BLaER1 treated with 17β-estradiol and CSF1 and Interleukin-3, amounts not matched to agents 10 nM and 100 nM (cell line): ENCODE measurements at regions not wholly inside any gene's neighbourhood (a gene's known extent, or its start where the extent isn't known, plus 50 kb on each side); places are given as distances from the start of the nearest gene placed in this dataset.

Experiments
- H3K27ac ChIP-seq, 11 experiments: shearing (Covaris generic); formaldehyde crosslinking; 2 replicates each; pipeline ENCODE4 v1.8.1; 2022
- H3K27me3 ChIP-seq, 11 experiments: shearing (Covaris generic); formaldehyde crosslinking; 2 replicates each; pipeline ENCODE4 v1.8.1; 2022
- H3K36me3 ChIP-seq, 11 experiments: shearing (Covaris generic); formaldehyde crosslinking; 2 replicates each; pipeline ENCODE4 v1.8.1; 2022
- H3K4me1 ChIP-seq, 10 experiments: shearing (Covaris generic); formaldehyde crosslinking; 2 replicates each; pipeline ENCODE4 v1.8.1; 2022
- H3K4me2 ChIP-seq, 11 experiments: shearing (Covaris generic); formaldehyde crosslinking; 2 replicates each; pipeline ENCODE4 v1.8.1; 2022
- H3K4me3 ChIP-seq, 10 experiments: shearing (Covaris generic); formaldehyde crosslinking; 2 replicates each; pipeline ENCODE4 v1.8.1; 2022
- H3K9ac ChIP-seq, 11 experiments: shearing (Covaris generic); formaldehyde crosslinking; 2 replicates each; pipeline ENCODE4 v1.8.1; 2022
- H3K9me3 ChIP-seq, 11 experiments: shearing (Covaris generic); formaldehyde crosslinking; replicated peaks in 1 of 11; 2 replicates each; pipeline ENCODE4 v1.8.1; 2022
- H4K20me1 ChIP-seq, 11 experiments: shearing (Covaris generic); formaldehyde crosslinking; 2 replicates each; pipeline ENCODE4 v1.8.1; 2022
- Cebpa-rat ChIP-seq, 11 experiments: shearing (Covaris generic); IDR thresholded peaks; 2 replicates each; pipeline ENCODE4 v1.8.1; 2022

DNA sequence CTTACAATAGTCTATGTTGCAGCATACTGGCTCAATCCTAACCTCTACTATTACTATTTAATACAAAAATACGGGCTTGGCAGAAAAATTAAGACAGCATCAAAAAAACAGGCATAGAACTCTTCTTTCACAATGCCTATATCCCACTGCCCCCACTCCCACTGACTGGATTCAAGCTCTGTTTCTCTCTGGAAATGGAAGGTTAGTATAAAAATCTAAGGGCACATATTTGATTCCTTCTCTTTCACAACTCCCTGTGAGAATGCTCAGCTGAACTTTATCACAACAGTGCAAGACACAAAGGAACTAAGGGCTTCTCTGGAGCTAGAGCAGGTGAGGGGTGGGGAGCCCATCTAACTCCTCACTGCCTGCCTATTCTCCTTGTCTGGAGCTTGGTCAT, 258.4 kb upstream of the FAM83B start:
- no peaks in the 10 kb centered on the region for H4K20me1 ChIP-seq

DNA sequence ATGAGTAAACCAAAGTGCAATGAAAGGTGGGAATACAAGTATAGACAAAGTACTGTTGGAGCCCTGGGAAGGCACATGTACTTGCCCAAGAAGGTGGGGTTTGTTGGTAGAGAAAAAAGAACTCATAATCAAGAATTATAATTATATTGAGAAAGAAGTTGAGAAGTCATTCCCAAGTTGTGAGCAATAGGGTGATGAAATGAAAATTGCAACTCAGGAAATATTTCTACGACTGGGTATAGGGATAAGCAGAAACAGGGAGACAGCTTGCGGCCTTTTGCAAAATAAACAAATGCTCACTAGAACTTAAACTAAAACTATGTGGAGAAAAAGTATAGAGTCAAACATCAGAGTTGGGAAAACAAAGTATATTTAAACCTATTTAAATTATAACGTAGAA, 250.7 kb upstream of the FAM83B start:
- H4K20me1 ChIP-seq = no peaks in the 10 kb centered on the region
- no peak overlapping the region for H3K27ac ChIP-seq
- no peak overlapping the region for H3K4me2 ChIP-seq
- no peak overlapping the region for H3K9ac ChIP-seq
- H3K4me1 ChIP-seq = no peaks in the 10 kb centered on the region
- no peaks in the 10 kb centered on the region for H3K9me3 ChIP-seq
- H3K27me3 ChIP-seq = no peaks in the 10 kb centered on the region
- no peaks in the 10 kb centered on the region for H3K36me3 ChIP-seq
- no peak for TF ChIP-seq Cebpa-rat (IDR thresholded peaks at IDR 0.05)
- no peak overlapping the region for H3K4me3 ChIP-seq

More for the DNA sequence above, 258.4 kb upstream of the FAM83B start:
- no peaks in the 10 kb centered on the region for H3K4me1 ChIP-seq
- no peak for TF ChIP-seq Cebpa-rat (IDR thresholded peaks at IDR 0.05)
- no peak overlapping the region for H3K4me2 ChIP-seq
- H3K27ac ChIP-seq = no peak overlapping the region
- no peak overlapping the region for H3K4me3 ChIP-seq
- 0 out of 22 replicates have a peak, but pooled peaks cover 0 to 4% (median 0%) of the 10 kb centered on the region in 11 experiments for H3K9me3 ChIP-seq
- H3K36me3 ChIP-seq = no peaks in the 10 kb centered on the region
- no peaks in the 10 kb centered on the region for H3K27me3 ChIP-seq
- no peak overlapping the region for H3K9ac ChIP-seq

DNA sequence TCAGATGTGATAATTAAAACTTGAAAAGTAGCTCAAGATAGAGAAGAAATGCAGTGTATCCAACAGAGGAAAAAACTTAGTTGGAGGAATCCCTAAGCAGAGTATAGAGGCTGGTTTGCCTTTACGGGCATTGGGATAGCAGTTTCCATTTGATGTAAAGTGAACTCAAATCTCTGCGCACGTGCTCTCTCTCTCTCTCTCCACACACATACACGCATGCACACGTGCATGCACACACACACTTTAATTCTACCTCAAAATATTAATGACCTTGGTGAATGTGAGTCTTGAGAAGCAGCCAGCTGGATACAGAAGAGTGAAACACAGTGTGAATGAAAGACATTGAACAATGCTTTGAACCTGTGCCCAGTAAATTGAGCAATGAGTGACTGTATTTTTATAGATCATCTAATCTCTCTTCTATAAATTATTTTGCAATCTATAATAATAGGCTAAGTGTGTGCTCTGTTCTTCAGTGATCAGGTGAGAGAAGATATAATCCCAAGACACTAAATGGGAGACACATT, 247.7 kb upstream of the FAM83B start:
- Histone ChIP-seq H3K4me1 (no peaks in the 10 kb centered on the region), H3K27me3 (no peaks in the 10 kb centered on the region), H3K36me3 (no peaks in the 10 kb centered on the region), H4K20me1 (no peaks in the 10 kb centered on the region), H3K4me3 (no peak overlapping the region), H3K9ac (no peak overlapping the region), H3K9me3 (no peaks in the 10 kb centered on the region), H3K4me2 (no peak overlapping the region), H3K27ac (no peak overlapping the region)
- no peak for TF ChIP-seq Cebpa-rat (IDR thresholded peaks at IDR 0.05)

DNA sequence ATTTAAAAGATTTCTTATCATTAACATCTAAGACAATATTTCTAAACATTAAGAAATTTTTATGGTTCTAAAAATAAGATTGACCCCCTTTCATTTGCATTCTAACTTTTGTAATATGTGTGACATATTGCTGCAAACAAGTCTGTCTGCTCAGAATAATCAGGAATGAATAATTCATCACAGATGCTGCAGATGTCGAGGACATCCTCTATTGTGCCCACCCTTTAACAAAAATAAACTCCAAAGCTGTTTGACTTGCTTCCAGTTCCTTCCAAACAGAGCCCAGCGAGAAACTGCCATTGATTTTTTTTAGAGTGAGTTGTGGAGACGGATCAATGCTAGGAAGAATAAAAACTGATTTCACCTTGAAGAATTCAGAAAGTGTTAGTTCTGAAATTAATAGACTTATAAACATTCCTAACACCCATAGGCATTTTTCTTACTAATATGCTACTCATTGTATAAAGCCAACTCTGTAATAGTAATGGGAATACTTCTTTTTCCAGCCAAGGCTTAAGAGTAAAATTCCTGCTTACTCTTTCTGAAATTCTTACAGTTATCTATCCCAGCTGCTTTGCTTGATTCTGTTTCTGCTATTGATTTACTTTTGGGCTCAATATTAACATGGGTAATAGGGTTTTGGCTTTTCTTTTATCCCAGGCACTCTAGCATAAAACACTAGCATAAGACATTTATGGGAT, 244.8 kb upstream of the FAM83B start:
- H3K36me3 ChIP-seq = no peaks in the 10 kb centered on the region
- H3K9ac ChIP-seq = no peak overlapping the region
- no peak overlapping the region for H3K27ac ChIP-seq
- no peak overlapping the region for H3K4me2 ChIP-seq
- H3K4me3 ChIP-seq = no peak overlapping the region
- H3K27me3 ChIP-seq = no peaks in the 10 kb centered on the region
- TF ChIP-seq Cebpa-rat (IDR thresholded peaks at IDR 0.05) = no peak
- no peaks in the 10 kb centered on the region for H3K9me3 ChIP-seq
- H3K4me1 ChIP-seq = no peaks in the 10 kb centered on the region
- H4K20me1 ChIP-seq = no peaks in the 10 kb centered on the region

DNA sequence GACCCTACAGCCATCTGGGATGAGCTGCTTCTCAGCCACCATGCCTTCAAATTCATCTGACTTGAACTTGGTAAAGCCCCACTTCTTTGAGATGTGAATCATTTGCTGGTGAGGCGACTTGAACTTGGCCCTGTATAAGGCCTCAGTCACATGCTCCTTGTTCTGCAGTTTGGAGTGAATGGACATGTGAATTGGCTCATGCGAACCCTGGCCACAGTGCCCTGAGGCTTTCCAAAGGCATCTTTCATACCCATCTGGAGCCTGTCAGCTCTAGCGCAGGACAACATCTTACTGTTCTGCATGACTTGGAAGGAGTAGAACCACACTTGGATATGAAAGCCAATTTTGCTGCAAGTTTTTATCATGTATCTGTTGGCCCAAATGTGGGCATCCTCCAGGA, 244.0 kb upstream of the FAM83B start:
- H3K4me1 ChIP-seq = no peaks in the 10 kb centered on the region
- TF ChIP-seq Cebpa-rat (IDR thresholded peaks at IDR 0.05) = no peak
- no peak overlapping the region for H3K4me2 ChIP-seq
- no peaks in the 10 kb centered on the region for H3K36me3 ChIP-seq
- no peak overlapping the region for H3K4me3 ChIP-seq
- H3K9me3 ChIP-seq = no peaks in the 10 kb centered on the region
- no peaks in the 10 kb centered on the region for H3K27me3 ChIP-seq
- H3K9ac ChIP-seq = no peak overlapping the region
- H4K20me1 ChIP-seq = no peaks in the 10 kb centered on the region
- H3K27ac ChIP-seq = no peak overlapping the region

DNA sequence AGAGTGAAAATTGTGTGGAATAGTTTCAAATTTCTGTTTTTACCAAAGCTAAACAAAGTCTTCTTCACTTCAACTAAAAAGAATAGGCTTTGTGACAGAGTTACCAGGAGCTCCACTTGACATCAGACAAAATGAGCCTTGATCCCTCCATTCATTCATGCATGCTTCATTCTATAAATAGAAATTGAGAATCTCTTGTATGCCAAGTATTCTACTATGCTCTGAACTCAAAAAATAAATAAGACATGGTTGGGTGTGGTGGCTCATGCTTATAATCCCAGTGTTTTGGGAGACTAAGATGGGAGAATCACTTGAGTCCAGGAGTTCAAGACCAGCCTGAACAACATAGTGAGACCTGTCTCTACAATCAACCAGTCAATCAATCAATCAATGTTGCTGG, 236.6 kb upstream of the FAM83B start:
- Histone ChIP-seq H3K27me3 (no peaks in the 10 kb centered on the region), H3K27ac (no peak overlapping the region), H3K9me3 (no peaks in the 10 kb centered on the region), H4K20me1 (no peaks in the 10 kb centered on the region), H3K4me3 (no peak overlapping the region), H3K9ac (no peak overlapping the region), H3K4me2 (no peak overlapping the region), H3K36me3 (no peaks in the 10 kb centered on the region), H3K4me1 (no peaks in the 10 kb centered on the region)
- TF ChIP-seq Cebpa-rat (IDR thresholded peaks at IDR 0.05) = no peak

DNA sequence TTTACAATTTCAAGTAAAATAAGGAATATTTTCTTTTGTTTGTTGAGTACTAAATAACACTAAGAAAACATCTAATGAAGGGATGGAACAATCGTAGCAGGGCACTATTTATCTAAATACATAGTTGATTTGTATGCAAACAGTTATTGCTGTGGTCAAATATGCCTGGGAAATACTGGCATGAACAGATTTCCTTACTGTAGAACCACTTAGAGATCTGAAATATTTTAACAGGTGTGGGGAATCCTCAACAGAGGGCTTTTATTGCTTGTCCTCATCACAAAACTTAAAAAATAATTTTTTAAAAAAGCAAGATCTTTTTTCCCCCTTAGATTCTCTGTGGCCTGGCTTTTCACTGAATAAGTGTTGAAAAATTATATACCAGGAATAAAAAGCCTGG, 233.0 kb upstream of the FAM83B start:
- Histone ChIP-seq H3K9me3 (no peaks in the 10 kb centered on the region), H3K27me3 (no peaks in the 10 kb centered on the region), H3K9ac (no peak overlapping the region), H3K27ac (no peak overlapping the region), H3K4me1 (no peaks in the 10 kb centered on the region), H3K4me3 (no peak overlapping the region), H3K36me3 (no peaks in the 10 kb centered on the region), H4K20me1 (no peaks in the 10 kb centered on the region), H3K4me2 (no peak overlapping the region)
- no peak for TF ChIP-seq Cebpa-rat (IDR thresholded peaks at IDR 0.05)

DNA sequence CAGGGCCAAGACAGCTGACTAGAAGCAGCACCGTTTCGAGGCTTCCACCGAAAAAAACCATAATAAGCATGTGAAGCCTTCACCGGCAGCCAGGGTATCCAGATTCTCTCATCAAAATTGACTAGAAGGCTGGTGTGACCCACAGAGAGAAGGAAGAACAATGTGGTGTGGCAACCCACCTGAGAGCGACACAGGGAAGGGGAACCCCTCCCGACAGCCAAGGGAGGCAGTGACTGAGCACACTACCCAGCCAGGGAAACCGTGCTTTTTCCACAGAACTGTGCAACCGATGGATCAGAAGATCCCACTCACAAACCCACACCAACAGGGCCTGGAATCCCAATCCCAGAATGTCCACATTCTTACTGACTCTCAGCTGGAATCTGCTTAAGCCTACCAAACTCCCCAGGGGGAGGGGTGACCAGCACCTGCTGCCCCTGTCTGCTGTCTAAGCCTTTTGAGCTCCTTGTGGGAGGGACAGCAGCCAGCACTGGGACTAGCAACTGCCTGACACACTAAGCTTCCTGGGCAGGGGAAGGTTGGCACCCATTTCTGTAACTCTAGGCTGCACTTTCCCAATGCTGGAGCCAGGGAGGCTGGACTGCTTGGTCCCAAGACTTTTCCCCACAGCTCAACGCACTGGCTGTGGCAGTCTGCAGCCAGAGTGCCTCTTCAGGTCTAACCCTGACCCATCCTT, 231.9 kb upstream of the FAM83B start:
- H3K27me3 ChIP-seq = no peaks in the 10 kb centered on the region
- TF ChIP-seq Cebpa-rat (IDR thresholded peaks at IDR 0.05) = no peak
- H3K27ac ChIP-seq = no peak overlapping the region
- H3K4me1 ChIP-seq = no peaks in the 10 kb centered on the region
- H3K4me2 ChIP-seq = no peak overlapping the region
- no peak overlapping the region for H3K4me3 ChIP-seq
- H3K36me3 ChIP-seq = no peaks in the 10 kb centered on the region
- H4K20me1 ChIP-seq = no peaks in the 10 kb centered on the region
- H3K9me3 ChIP-seq = no peaks in the 10 kb centered on the region
- H3K9ac ChIP-seq = no peak overlapping the region

DNA sequence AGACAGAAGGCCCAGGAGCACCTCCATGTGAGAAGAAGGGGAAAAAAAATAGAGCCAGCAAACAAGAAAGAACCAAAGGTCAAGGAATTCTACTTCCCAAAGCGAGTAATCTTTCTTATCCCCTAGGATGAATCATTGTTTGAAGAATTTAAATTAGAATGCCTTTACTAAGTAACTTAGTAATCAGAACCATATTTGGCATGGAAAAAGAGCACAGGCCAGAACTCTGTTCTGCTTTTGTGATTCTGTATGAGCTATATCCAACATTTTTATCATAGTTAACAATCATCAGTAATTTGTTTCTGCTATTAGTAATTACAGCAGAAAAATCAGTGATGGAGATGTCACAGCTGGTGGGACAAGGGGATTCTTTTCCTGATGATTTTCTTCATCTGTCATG, 228.8 kb upstream of the FAM83B start:
- Histone ChIP-seq H3K4me3 (no peak overlapping the region), H3K9me3 (no peaks in the 10 kb centered on the region), H3K9ac (no peak overlapping the region), H3K36me3 (no peaks in the 10 kb centered on the region), H3K27me3 (no peaks in the 10 kb centered on the region), H4K20me1 (no peaks in the 10 kb centered on the region), H3K27ac (no peak overlapping the region), H3K4me2 (no peak overlapping the region), H3K4me1 (no peaks in the 10 kb centered on the region)
- TF ChIP-seq Cebpa-rat (IDR thresholded peaks at IDR 0.05) = no peak

DNA sequence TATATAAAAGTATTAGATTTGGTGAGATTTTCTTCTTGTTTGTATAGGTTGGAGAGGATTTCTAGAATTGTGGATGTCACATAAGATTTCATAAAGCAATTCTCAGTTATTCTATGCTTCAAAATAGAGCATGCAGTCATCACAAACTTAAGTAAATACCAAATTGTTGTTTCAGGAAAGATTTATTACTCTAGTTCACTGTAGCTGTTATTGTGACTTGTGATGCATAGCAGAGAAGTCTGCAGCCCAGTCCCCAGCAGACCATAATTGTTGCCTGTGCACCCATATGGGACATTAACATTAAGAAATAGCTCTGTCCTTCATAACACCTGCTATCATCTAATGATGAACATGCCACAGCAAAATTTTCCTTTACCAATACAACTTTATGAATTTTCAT, 228.0 kb upstream of the FAM83B start:
- Histone ChIP-seq H3K4me3 (no peak overlapping the region), H3K36me3 (no peaks in the 10 kb centered on the region), H3K9me3 (no peaks in the 10 kb centered on the region), H3K27me3 (no peaks in the 10 kb centered on the region), H3K9ac (no peak overlapping the region), H3K27ac (no peak overlapping the region; a peak in 1 of 22 replicates), H3K4me2 (no peak overlapping the region), H4K20me1 (no peaks in the 10 kb centered on the region), H3K4me1 (no peaks in the 10 kb centered on the region)
- no peak for TF ChIP-seq Cebpa-rat (IDR thresholded peaks at IDR 0.05)
